ENCODE measurements at regions not wholly inside any gene's neighbourhood (a gene's known extent, or its start where the extent isn't known, plus 50 kb on each side); places are given as distances from the start of the nearest gene placed in this dataset.

DNA sequence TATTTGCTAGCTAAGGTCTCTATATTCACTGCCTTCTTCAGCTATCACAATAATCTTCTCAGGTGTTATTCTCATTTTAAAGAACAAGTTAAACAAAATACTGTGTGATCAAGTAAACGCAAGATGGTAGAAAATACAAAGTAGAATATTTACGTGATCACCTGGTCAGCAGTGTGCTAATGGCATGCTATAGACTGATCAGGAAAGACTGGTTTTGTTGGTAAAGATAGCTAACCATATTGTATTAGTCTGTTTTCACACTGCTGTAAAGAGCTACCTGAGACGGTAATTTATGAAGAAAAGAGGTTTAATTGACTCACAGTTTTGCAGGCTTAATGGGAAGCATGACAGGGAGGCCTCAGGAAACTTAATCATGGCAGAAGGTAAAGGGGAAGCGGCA, 50.4 kb downstream of the ZBTB38 start:
- no peak for DNase-seq

DNA sequence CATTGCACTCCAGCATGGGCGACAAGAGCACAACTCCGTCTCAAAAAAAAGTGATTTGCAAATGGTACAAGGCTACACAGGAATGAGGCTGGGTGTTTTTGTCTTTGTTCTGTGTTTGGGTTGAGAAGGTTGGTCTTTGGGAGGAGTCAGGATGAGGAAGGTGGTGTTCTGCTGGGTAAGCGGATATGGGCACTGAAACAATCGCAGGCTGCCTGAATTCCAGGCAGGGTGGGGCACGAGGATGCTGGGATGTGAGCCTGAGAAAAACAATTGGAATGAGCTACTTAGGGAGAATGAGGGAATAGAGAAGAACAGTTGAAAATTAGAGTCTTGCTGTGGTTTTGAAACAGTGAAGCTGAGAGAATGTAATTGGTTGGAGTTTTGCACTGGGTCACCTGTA, 51.6 kb downstream of the ZBTB38 start:
- DNase-seq, result no peak

DNA sequence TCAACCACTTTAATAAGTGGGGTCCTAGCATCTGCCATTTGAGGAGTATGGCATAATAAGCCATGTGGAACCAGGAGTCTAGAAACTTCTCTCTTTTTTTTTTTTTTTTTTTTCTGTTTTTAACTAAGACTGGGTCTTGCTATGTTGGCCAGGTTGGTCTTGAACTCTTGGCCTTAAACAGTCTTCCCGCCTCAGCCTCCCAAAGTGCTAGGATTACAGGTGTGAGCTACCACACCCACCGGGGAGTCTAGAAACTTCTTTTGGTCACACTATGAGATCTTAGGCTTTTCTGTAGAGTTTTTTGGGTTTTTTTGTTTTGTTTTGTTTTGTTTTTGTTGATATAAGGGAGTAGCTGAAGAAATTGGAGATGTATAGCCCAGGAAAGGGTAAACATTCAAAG, 52.9 kb downstream of the ZBTB38 start:
- no peak for DNase-seq

DNA sequence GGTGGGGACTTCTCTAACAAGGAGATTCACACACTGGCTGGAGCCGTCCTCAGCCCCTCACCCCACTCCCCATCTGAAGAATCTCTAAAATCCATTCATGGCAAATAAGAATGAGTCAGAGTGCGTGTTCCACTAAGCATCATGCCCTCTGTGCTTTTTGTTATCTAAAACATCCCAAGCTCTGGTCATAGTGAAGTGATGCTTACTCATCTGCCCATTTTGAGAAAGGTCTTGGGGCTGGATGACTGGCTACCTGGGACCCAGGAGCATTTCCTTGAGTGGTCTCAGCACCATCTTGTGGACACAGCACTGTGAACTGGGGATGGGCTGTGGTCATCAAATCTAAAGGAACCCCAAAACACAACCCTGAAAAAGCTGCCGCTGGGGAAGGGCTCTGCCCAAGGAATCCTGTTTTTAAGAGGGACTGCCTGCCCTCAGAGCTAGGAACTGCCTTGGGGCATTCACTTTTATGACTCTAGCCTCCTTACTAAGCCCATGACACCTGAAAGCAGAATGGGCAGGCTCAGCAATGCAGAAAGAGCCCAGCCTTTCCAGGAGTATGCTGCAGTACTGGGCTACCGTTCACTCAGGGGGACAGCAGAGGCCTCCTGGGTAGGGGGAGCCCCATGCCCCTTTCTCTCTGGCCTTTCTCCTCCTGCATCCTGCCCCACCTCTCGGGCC, 53.5 kb downstream of the ZBTB38 start:
- DNase-seq, result peak; percentile 76

DNA sequence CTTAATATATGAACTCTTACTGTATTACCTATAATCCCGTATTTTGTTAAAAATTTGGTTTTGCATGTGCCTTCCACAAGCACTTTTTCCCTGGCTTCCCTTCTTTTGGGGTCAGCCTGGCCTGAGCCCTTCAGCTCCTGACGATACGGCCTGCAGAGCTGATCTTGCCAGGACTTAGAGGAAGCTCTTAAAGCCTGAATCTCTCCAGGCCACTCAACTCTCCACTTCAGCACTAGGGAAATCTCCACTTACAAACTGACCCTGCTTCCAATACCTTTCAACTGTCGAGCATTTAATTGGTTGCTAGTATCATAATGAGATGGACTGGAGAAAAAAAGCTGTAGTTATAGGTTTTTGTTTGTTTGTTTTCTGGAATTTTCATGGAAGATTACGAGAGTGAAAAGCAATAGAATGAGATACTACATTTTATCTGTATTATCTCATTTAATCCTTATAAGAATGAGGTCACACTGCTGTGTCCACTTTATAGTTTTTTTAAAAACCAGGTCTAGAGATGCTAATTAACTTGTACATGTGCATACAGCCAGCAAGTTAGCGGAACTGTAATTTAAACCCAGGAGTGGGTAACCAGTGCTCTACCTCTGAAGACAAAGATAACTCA, 54.8 kb downstream of the ZBTB38 start:
- no peak for DNase-seq

DNA sequence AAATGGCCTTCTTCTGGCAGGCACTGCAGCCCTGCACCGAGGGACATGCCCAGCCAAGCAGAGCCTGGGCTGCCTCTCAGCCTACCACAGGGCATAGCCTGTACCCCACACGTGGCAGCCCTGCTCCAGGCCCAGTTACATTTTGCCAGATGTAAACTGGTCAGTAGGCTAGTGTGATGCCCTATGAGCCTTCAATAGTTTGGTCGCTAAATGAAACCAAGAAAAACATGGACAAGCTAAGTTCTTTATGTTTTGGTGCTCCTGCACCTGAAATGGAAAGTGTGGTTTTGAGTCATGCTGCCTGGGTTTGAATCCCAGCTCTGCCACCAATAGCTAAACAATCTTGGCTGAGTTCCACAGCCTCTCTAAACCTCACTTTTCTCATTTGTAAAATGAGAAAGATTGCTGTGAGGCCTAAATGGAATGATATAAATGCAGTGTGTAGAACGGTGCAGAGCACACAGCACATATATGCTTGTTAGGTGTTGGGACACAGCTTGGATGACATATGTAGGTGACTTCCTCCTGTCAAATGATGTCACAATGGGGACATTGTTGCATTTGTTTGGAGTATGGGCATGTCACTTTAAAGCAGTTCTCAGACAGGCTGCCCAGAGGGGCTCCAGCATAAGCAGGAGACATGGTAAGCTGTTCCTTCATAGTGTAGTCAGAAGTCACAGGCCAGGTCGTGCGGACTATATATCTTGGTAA, 57.4 kb downstream of the ZBTB38 start:
- peak; percentile 56 for DNase-seq

DNA sequence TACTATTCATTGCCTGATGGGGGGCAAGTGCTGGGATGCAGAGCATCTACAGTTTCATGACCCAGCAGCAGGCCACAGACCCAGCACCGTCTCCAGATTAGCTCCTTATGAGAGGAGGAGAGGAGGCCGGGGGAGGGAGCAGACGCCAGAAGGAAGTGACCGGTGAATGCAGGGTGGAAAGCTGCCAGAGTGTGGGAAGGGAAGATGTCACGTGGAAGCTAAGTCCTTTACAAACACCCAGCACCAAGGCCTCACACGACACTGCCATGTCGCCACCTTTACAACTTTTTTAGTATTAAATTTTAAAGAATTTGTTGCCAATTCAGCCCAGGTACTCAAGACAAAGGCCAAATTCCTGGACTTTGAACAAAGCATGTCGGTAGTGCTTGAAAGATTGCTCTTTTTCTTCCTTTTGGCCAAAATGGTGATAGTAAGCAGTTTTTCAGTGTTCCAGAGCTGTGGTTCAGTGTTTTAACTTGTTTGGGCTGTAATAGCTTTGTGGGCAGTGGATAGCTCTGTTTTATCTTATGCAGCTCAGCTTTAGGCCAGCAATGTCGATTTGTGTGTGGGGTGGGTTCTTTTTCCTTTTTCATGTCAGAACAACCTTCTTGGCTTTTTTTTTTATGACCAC, 58.2 kb downstream of the ZBTB38 start:
- DNase-seq, result peak; percentile 52

DNA sequence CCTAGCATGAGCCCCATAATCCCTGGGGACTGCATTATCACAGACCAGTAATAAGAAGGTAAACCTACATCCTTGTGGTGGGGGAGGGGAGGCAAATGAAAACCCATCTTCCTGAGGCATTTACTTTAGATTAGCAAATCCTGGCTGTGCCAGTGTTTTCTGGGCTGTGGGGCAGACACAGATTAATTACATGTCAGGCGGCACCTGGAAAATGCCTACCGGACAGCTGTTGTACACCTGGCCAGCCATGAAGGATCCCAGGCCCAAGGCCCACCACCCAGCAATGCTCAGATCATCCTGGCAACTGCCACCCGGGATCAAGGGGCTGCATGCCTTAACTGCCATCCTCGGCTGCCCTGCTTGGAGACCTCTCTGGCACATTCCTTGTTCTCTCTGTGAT, 59.1 kb upstream of the RASA2 start:
- no peak for DNase-seq

DNA sequence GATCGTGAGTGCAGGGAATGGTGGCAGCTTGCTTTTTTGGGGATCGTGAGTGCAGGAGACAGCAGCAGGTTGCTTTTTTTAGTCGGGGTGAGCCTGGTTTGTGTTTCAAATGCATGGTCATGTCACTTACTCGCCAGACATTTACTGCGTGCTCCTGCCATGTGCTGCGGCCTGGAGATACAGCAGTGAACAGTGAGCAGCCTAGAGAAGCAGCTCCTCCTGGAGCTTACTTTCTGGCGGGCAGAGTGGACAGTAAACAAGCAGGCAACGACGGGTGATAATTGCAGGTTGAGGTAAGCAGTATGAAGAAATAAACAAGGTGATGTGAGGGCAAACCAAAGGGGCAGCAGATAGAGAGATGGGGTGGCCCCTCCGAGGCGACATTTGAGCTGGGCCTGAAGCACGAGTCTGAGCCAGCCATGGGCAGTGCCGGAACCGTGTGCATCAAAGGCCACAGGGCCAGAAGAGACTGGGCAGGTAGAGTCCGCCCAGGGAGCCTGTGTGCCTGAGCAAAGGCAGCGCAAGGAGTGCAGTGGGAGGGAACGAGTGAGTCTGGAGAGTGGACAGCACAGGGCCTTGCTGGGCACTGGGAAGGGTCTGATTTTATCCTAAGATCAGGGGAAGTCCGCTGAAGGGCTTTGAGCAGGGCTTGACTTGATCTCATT, 57.3 kb upstream of the RASA2 start:
- no peak for DNase-seq

DNA sequence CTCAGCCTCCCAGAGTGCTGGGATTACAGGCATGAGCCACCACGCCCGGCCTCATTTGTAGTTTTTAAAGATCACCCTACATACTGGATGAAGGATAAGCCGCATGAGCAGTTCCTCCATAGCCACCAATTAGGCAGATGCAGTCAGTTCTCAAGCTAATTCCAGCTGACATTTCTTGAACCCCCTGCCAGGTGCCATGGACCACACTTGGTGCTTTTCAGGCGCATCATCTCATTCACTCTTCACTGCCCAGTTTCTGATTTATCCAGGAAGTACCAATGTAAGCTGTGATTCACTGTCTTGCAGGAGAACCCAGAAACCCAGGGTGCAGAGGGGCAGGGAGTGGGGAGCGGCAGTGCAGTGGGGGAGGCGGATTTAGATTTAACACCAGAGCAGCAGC, 56.5 kb upstream of the RASA2 start:
- DNase-seq, result no peak

DNA sequence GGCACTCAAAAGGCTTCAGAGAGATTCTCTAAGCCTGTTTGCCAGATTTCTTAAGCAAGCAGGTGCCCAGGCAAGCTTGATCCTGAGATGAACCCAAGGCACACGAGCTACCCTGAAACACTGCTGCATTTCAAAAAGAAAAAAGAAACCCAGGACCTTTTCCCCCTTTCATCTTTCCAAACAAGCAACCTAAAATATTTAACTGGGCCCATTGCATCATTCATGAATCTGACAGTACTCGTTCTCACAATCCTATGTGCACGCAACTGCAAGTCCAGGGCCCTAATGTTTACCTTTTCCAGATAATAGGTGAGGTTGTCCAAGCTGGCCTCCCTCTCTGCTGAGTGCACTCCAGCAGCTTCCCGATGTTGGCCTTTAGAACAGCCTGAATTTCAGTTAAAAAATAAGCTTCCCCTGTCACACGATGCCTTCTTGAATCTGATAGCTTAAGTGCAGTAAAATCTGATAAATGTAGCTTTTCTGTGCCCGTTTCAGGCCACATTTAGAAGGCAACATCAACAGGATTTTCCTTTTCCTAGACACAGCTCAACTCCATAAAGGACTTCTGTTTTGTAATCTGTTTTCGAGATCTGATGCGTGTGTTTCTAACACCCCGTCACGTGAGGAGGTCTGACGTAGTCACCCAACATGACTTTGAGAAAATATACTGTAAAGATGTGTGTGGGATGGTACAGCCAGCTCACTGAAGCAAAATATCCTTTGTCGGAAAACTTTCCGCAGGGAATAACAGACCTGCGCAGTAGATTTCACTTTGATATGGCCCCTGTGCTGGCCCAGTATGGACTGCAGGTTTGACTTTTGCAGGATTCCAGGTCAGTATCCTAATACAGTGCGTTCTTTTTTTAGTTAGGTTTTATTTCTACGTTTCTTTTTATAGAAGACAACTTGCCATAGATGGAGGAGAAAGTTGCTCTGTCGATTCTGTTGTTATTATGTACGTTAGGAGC, 55.1 kb upstream of the RASA2 start:
- DNase-seq, result no peak

DNA sequence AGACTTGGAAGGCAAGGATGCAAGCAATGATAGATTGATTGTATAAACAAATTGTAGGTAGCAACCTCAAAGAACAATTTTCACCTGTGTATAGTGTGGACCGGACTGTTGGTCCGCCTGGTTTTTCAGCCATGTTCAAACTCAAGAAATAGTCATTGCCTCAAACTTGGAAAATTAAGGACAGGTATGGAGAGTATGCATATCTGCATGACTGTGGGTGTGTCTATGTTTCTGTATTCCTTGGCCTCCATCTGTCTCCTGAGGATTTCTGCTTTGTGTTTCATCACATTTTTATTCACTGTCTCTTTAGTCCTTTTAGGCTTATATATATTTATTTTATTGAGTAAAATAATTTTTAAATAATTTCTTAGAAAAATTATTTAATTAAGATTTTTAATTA, 53.9 kb upstream of the RASA2 start:
- no peak for DNase-seq

DNA sequence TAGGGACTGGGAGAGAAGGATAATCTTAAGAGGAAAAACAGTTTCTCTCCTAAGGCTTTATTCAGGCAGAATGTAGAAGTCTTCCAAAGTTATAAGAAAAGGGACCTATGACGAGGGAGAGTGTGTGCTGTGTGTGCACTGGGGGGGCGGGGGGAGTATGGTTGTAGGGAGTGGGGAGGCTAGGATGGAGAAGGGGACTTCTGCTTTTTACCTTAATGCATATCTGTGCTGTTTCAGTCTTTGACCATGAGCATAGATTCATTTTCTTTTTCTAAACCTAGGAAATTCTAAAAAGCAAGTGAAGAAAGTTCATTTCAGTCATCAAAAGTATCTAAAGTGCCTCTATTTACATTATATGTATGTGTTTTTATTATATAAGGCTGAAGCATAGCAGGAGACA, 52.6 kb upstream of the RASA2 start:
- no peak for DNase-seq

DNA sequence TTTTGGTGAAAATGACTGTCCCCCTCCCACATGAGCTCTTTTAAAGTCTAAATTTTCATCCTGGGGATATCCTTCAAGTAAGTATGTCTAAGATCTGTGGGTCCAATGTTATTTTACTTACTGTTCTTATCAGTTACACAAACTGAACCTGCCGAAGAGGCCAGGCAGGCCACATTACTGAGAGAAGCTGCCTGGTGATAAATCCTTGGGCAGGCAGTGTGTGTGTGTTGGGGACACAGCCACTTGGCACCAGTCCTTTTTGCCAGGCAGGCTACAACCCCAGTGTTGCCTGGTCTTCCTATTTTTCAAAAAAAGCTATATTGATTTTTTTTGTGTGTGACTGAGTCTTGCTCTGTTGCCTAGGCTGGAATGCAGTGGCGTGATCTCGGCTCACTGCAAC, 50.6 kb upstream of the RASA2 start:
- DNase-seq, result no peak
